Putamen (tissue), 1 donor: ENCODE measurements at regions not wholly inside any gene's neighbourhood (a gene's known extent, or its start where the extent isn't known, plus 50 kb on each side); places are given as distances from the start of the nearest gene placed in this dataset.
"Not testable (repeated sequence)": the region's sequence is repeated elsewhere in the genome, so short reads cannot be mapped to it uniquely, and the experiment has no call there.

Experiments
- DNase-seq: peaks from one replicate; pipeline ENCODE4 v3.0.0-alpha.2; 2016; ENCODE audit warnings: low spot score

DNA sequence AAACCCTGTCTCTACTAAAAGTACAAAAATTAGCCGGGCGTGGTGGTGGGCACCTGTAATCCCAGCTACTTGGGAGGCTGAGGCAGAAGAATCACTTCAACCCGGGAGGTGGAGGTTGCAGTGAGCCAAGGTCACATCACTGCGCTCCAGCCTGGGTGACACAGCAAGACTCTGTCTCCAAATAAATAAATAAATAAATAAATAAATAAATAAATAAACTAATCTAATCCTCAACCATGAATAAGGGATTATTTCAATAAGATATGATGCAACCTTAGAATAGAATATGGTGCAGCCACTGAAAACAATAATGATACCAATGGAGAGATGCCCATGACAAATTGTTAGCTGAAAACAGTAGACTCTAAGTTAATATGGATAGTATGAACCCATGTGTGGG lies 270.0 kb downstream of the MEX3B start:
- not testable (repeated sequence) for DNase-seq

DNA sequence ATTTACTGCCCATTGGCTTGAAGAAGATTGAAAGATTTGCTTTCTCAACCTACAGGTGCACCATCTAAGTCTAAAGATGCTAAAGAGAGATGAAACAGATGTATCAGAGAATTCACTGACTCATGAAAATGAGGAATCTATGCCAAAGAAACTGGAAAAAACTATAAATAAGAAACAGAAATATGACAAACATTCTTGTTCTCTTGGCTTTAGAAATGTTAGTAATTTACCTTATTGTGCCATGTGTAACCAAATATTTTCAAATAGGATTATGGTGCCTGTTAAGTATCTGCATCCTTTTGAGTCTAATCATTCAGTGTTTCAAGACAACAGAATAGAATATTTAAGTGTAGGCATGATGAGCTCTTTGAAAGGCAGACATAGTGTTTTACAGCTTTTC lies 271.5 kb downstream of the MEX3B start:
- no peak for DNase-seq

- no peak for DNase-seq
These were observed 277.0 kb downstream of the MEX3B start for GRCh38 chr15:81768773-81769172.

GRCh38 chr15:81766829-81767475 lies 278.9 kb downstream of the MEX3B start:
- no peak for DNase-seq

GRCh38 chr15:81765816-81766215 lies 280.0 kb downstream of the MEX3B start:
- no peak for DNase-seq

- DNase-seq = no peak
These were observed 282.5 kb downstream of the MEX3B start for GRCh38 chr15:81763304-81763703.

DNA sequence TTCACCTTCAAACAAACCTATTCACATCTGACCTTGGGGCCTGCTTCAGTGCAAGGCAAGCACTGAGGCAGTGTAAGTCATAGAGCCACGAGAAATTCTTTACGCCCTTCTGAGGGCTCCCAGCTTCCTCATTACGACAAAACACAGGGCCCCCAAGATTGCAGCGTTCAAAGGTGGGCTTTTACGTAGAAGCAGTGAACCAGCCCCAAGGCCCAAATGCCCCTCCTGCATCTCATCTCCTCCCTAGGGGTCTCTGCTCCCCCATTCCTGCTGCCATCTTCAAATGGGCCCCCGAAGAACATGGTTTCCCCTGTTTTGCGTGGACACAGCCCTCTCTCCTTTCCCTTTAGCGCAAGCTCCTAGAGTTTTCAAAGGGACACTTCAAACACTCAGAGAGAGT lies 285.1 kb downstream of the MEX3B start:
- no peak for DNase-seq

DNA sequence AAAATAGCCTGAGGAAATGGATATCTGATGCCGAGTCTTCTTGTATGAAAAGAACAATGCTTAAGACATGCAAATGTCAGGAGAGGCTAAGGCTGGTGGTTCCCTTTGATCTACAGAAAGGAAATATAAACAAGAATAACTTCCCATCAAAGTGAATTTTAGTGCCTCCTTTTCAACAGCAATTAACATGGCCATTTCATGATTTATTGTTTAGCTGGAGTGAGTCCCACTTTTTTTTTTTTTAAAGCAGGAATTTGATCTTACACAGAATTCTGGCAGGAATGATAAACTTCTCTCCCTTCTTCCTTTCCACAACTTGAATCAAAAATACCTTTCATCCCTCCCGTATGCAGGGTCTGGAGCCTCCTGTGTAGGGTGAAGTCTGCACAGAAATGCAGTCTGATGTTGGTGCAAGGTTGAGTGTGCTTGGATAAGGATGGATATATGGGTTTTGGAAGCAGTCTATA lies 287.0 kb downstream of the MEX3B start:
- no peak for DNase-seq

DNA sequence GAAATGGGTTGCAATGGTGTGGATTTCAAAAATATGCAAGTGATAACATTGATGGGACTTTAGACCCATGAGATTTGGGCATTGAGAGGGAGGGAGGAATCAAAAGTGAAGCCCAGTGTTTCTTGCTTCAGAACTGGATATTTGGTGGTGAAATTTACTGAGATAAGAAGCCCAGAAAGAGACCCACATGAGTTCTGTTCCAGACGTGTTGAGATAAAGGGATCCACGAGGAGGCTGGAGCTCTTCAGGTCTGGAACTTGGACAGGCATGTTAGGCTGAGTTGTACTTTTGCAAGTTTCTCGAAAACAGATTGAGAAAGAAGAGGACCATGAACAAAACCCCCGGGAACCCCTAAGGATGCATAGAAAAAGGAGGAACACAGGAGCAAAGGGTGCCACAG lies 290.2 kb downstream of the MEX3B start:
- DNase-seq = no peak

GRCh38 chr15:81754078-81754477 lies 291.7 kb downstream of the MEX3B start:
- DNase-seq = no peak

DNA sequence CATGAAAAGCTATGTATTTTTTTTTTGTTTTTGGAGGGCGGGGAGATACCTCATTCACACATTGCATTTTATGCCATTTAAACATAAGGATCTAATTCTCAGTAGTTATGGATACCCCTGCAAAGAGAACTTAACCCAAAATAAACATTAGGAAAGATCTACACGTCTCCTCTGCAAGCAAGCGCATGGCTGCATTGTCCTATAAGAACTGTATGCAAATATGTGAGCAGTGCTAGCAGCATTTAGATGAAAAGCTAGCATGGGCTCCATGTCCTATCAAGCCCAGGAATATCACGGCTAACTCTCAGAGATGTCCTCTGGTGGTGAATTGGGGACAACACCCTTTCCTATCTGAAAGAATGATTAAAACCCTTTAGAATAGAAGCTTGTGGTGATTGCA lies 292.8 kb downstream of the MEX3B start:
- no peak for DNase-seq

DNA sequence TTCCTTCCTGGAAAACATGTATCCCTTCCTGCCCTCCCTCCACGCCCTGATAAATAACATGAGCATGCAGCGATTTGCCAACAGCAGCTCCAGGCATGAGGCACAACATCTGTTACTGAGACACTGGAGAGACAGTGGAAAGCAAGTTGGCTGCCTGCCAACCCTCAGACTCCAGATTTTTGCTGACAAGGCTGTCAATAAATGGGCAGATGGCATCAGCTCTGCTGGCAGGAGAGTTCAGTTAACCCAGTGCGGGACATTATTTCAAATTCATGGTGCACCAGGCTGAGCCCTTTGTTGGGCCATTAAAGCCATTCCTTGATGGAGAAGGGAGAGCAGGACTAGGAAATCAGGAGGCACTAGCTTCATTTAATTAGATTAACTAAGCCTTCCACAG lies 293.3 kb downstream of the MEX3B start:
- DNase-seq = peak; percentile 49

GRCh38 chr15:81751816-81752545 lies 293.8 kb downstream of the MEX3B start:
- no peak for DNase-seq

DNA sequence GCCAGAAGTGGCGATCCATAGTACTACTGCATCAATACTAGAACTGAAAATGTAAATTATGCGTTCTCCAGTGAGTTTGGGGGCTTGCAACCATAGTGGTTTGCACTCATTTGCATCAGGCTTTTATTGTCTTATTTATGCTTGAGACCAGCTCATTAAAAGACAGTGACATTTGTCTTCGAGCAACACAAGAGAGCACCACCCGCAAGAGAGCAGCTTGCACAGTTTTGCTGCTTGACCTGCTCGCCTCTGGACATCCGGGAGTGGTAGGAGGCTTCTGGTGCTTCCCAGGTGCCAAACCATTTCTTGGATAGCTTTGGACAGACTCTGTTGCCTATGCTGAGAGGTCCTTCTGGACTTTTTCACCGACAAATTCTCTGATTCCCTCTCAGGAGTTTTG lies 294.6 kb downstream of the MEX3B start:
- DNase-seq = no peak

DNA sequence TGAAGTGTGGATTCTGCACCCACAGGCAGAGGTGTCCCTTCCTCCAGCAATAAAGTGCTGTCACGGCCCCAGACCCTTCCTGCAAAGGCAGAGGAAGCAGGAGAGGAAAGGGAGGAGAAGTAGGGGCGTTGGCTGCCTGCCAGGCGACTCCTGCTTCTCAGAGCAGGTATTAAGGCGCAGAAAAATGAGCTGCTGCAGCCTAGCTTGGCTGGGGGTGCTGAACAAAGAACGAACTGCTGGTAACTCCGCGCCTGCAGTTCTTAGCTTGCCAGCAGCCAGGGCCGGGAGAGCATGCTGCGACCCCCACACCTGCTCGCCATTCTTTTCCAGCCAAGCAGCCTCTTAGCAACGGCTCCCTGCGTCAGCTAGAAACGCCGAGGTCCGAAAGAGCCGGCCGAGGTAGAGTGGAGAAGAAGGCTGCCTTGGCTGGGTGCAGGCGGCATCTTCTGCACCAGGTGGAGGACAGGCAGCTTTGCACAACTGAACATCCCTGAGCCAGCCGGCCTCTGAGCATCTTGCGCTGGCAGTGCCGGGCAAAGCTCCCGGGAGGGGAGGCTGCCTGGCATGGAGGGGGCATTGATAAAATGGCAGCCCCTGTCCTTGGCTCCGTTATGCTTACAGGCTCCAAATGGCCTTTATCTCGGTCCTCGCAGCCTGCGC lies 296.0 kb downstream of the MEX3B start:
- no peak for DNase-seq

GRCh38 chr15:81747482-81747881 lies 298.3 kb downstream of the MEX3B start:
- DNase-seq = no peak

GRCh38 chr15:81747026-81747425 lies 298.8 kb downstream of the MEX3B start:
- DNase-seq = no peak

GRCh38 chr15:81744364-81744763 lies 301.5 kb downstream of the MEX3B start:
- DNase-seq = no peak

- no peak for DNase-seq
These were observed 305.4 kb downstream of the MEX3B start for GRCh38 chr15:81740416-81740815.

GRCh38 chr15:81729340-81729739 lies 316.5 kb downstream of the MEX3B start:
- no peak for DNase-seq

- no peak for DNase-seq
These were observed 317.1 kb downstream of the MEX3B start for GRCh38 chr15:81728726-81729125.

DNA sequence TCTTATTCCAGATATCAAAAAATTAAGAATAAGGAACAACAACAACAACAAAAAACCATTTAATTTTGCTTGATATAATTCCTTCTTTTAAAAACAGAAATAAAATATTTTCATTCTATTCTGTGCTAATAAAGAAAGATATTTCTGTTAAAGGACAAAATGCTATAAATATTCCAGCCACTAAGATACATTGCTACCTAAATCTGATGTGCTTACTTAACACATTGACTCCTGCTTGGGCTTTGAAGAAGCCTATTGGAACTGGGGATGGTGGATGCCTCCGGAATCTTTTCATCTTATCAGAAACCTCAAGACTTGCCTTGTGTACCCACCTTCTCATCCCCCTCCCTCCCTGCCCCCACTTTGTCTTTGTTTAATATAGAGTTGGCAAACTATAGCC lies 320.2 kb downstream of the MEX3B start:
- no peak for DNase-seq

DNA sequence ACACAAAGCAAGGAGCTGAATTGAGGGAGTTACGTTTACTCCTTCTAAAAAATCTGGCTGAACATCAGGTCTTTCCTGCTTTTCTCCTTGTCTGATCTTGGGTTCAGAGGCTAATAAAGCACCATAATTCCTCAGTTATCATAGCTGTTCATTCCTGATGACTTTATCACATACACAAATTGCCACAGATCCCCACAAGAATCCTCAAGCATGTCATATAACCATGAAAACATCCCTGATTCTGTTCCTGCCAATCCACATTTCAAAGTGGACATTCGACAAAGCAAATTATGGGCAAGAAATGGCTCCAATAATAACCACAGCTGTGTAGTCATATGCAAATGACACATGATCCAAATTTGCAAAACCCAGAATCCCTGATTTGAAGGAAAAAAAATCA lies 321.3 kb downstream of the MEX3B start:
- no peak for DNase-seq
